ENCODE measurements at regions not wholly inside any gene's neighbourhood (a gene's known extent, or its start where the extent isn't known, plus 50 kb on each side); places are given as distances from the start of the nearest gene placed in this dataset.

- no peak for TF ChIP-seq POLR2A (IDR thresholded peaks at IDR 0.05; ENCODE audit: low read depth, low read length)
- TF ChIP-seq TAF1 (IDR thresholded peaks at IDR 0.05; ENCODE audit: borderline replicate concordance, low read depth, low read length): no peak
These were observed 90.3 kb downstream of the B3GNT2 start for GRCh38 chr2:62286089-62286785.
